ENCODE measurements at regions not wholly inside any gene's neighbourhood (a gene's known extent, or its start where the extent isn't known, plus 50 kb on each side); places are given as distances from the start of the nearest gene placed in this dataset.

DNA sequence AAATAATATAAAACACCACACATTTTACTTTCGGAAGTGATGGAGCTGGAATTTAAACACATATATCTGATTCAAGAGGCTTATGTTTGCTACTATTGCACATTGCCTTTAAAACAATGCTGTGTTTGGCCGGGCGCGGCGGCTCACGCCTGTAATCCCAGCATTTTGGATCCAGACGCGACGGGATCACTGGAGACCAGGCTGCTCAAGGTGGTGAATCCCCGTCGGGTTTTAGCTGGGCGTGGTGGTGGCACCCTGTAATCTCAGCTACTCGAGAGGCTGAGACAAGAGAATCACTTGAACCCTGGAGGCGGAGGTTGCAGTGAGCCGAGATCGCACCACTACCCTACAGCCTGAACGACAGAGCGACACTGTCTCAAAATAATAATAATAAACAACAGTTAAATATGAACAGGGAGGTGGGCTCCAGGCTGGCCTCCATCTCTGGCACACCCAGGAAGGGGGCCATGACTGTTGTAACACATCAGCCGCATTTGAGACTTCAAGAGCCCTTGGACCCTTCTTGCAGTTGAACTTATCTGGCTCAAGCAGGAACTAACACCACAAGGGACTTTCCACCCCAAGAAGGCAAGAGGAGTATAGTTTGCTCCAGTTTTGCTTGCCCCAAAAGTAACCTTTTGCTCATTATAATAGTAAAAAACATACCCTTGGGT lies 127.1 kb upstream of the ZNF184 start (continued):
- no peak for TF ChIP-seq ZNF275 (CRISPR knock-in tag; IDR thresholded peaks at IDR 0.05; ENCODE audit: borderline replicate concordance)
- no peak for TF ChIP-seq POGZ (CRISPR knock-in tag; IDR thresholded peaks at IDR 0.05)
- TF ChIP-seq MATR3 (CRISPR knock-in tag; IDR thresholded peaks at IDR 0.05): no peak
- no peak for TF ChIP-seq SRSF4 (IDR thresholded peaks at IDR 0.05; ENCODE audit: low read depth, low read length, poor library complexity, severe bottlenecking)
- TF ChIP-seq TOPORS (CRISPR knock-in tag; IDR thresholded peaks at IDR 0.05): no peak
- no peak for TF ChIP-seq U2AF1 (optimal IDR thresholded peaks at IDR 0.05; ENCODE audit: low read depth, low read length)
- TF ChIP-seq, protein P1, sequence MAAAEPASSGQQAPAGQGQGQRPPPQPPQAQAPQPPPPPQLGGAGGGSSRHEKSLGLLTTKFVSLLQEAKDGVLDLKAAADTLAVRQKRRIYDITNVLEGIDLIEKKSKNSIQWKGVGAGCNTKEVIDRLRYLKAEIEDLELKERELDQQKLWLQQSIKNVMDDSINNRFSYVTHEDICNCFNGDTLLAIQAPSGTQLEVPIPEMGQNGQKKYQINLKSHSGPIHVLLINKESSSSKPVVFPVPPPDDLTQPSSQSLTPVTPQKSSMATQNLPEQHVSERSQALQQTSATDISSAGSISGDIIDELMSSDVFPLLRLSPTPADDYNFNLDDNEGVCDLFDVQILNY (CRISPR knock-in tag; conservative IDR thresholded peaks at IDR 0.05): no peak
- TF ChIP-seq SP2 (CRISPR knock-in tag; IDR thresholded peaks at IDR 0.05): no peak
- no peak for TF ChIP-seq ZNF543 (CRISPR knock-in tag; IDR thresholded peaks at IDR 0.05)
- TF ChIP-seq ZFAT (CRISPR knock-in tag; conservative IDR thresholded peaks at IDR 0.05): no peak
- no peak for TF ChIP-seq HOXA5 (CRISPR knock-in tag; IDR thresholded peaks at IDR 0.05)
- TF ChIP-seq, protein P2, sequence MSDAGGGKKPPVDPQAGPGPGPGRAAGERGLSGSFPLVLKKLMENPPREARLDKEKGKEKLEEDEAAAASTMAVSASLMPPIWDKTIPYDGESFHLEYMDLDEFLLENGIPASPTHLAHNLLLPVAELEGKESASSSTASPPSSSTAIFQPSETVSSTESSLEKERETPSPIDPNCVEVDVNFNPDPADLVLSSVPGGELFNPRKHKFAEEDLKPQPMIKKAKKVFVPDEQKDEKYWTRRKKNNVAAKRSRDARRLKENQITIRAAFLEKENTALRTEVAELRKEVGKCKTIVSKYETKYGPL (CRISPR knock-in tag; IDR thresholded peaks at IDR 0.05): no peak

Measured in HepG2 (cell line).